BLaER1 treated with 17β-estradiol and CSF1 and Interleukin-3, amounts not matched to agents 10 nM and 100 nM (cell line): ENCODE measurements at regions not wholly inside any gene's neighbourhood (a gene's known extent, or its start where the extent isn't known, plus 50 kb on each side); places are given as distances from the start of the nearest gene placed in this dataset.

Experiments used
- H3K27ac ChIP-seq, 11 experiments: shearing (Covaris generic); formaldehyde crosslinking; 2 replicates each; pipeline ENCODE4 v1.8.1; 2022
- H3K27me3 ChIP-seq, 11 experiments: shearing (Covaris generic); formaldehyde crosslinking; 2 replicates each; pipeline ENCODE4 v1.8.1; 2022
- H3K36me3 ChIP-seq, 11 experiments: shearing (Covaris generic); formaldehyde crosslinking; 2 replicates each; pipeline ENCODE4 v1.8.1; 2022
- H3K4me1 ChIP-seq, 10 experiments: shearing (Covaris generic); formaldehyde crosslinking; 2 replicates each; pipeline ENCODE4 v1.8.1; 2022
- H3K4me2 ChIP-seq, 11 experiments: shearing (Covaris generic); formaldehyde crosslinking; 2 replicates each; pipeline ENCODE4 v1.8.1; 2022
- H3K4me3 ChIP-seq, 10 experiments: shearing (Covaris generic); formaldehyde crosslinking; 2 replicates each; pipeline ENCODE4 v1.8.1; 2022
- H3K9ac ChIP-seq, 11 experiments: shearing (Covaris generic); formaldehyde crosslinking; 2 replicates each; pipeline ENCODE4 v1.8.1; 2022
- H3K9me3 ChIP-seq, 11 experiments: shearing (Covaris generic); formaldehyde crosslinking; replicated peaks in 1 of 11; 2 replicates each; pipeline ENCODE4 v1.8.1; 2022
- H4K20me1 ChIP-seq, 11 experiments: shearing (Covaris generic); formaldehyde crosslinking; 2 replicates each; pipeline ENCODE4 v1.8.1; 2022
- Cebpa-rat ChIP-seq, 11 experiments: shearing (Covaris generic); IDR thresholded peaks; 2 replicates each; pipeline ENCODE4 v1.8.1; 2022

DNA sequence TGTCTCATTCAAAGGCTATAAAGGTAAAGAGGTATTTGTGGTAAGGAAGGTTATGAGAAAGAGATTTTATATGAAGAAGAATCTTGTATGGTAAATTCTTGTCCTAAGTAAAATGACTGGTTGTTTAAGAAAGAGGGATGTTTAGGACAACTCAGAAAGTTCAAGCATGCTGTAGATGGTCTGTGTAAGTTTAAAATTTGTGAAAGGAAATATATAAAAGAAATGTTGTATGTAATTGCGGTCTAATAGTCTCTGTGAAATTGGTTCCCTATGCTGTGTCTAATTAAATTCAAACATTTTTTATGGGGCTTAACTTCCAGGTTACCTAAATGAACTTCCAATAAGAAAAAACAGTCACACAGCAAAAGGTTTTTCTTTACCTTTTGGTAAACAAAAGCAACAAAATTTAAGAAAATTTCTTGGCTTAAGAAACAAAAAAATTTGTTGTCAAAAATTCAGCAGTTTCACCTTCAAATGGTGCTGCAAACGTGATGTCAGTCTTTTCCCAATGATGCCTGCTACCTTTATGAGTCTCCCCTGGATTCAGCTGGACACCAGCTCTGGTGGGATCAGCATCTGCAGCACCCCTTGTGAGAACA is 83.0 kb upstream of the FCN1 start:
- peaks cover 0 to 12% (median 7%) of the 10 kb centered on the region in 10 experiments; a peak in 11 of 20 replicates for H3K4me1 ChIP-seq
- H3K36me3 ChIP-seq: no peaks in the 10 kb centered on the region
- no peak overlapping the region for H3K9ac ChIP-seq
- H3K9me3 ChIP-seq: peaks cover 51 to 77% (median 64%) of the 10 kb centered on the region in 11 experiments
- H3K27me3 ChIP-seq: no peaks in the 10 kb centered on the region; a peak in 1 of 22 replicates
- H4K20me1 ChIP-seq: no peaks in the 10 kb centered on the region
- no peak for TF ChIP-seq Cebpa-rat (IDR thresholded peaks at IDR 0.05)
- H3K27ac ChIP-seq: no peak overlapping the region
- peak overlapping the region in 1 of 10 experiments; percentile 7; a peak in 4 of 20 replicates for H3K4me3 ChIP-seq
- H3K4me2 ChIP-seq: no peak overlapping the region

DNA sequence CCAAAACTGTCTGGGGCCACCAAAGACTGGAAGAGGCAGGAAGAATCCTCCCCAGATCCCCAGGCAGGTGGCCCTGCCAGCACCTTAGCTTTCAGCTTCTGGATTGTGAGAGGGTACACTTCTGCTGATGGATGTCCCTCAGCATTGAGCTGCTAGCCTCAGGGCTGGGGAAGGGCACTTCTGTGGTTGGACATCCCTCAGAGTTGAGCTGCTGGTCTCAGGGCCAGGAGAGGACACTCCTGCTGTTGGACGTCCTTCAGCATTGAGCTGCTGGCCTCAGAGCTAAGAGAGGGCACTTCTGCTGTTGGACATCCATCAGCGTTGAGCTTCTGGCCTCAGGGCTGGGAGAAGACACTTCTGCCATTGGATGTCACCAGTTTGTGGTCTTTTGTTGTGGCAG is 83.8 kb upstream of the FCN1 start:
- Histone ChIP-seq H3K9me3 (peaks cover 51 to 77% (median 64%) of the 10 kb centered on the region in 11 experiments), H3K4me3 (peak overlapping the region in 3 of 10 experiments; percentile 7 to 20 (median 11); a peak in 4 of 20 replicates), H3K4me2 (no peak overlapping the region), H3K27ac (no peak overlapping the region), H3K36me3 (no peaks in the 10 kb centered on the region), H3K27me3 (no peaks in the 10 kb centered on the region; a peak in 1 of 22 replicates), H3K9ac (no peak overlapping the region), H3K4me1 (peaks cover 0 to 12% (median 7%) of the 10 kb centered on the region in 10 experiments; a peak in 11 of 20 replicates), H4K20me1 (no peaks in the 10 kb centered on the region)
- no peak for TF ChIP-seq Cebpa-rat (IDR thresholded peaks at IDR 0.05)

DNA sequence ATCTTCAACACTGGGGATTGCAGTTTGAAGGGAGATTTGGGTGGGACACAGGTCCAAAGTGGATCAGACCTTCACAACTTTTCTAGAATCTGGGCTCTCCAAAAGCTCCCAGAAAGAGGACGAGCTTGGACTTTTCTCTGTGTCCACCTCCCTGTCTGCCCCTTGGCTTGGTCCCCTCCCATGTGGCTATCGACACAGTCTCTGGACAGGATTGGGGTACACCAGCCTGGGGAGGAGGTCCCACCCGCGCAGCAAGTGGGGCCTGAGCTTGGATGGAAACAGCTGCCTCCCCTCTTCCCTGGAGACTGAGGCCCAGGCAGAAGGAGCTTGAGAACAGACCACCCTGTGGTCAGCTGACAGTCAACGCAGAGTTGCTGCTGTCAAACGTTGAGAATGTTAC is 84.6 kb upstream of the FCN1 start:
- no peak for TF ChIP-seq Cebpa-rat (IDR thresholded peaks at IDR 0.05)
- Histone ChIP-seq H3K4me1 (peaks cover 0 to 12% (median 7%) of the 10 kb centered on the region in 10 experiments; a peak in 11 of 20 replicates), H3K27me3 (no peaks in the 10 kb centered on the region; a peak in 1 of 22 replicates), H4K20me1 (no peaks in the 10 kb centered on the region), H3K9ac (no peak overlapping the region), H3K4me2 (peak overlapping the region in 7 of 11 experiments; percentile 3 to 56 (median 39); a peak in 10 of 22 replicates), H3K4me3 (peak overlapping the region in 3 of 10 experiments; percentile 7 to 22 (median 20); a peak in 1 of 20 replicates), H3K36me3 (no peaks in the 10 kb centered on the region), H3K27ac (no peak overlapping the region), H3K9me3 (peaks cover 51 to 71% (median 61%) of the 10 kb centered on the region in 11 experiments)

DNA sequence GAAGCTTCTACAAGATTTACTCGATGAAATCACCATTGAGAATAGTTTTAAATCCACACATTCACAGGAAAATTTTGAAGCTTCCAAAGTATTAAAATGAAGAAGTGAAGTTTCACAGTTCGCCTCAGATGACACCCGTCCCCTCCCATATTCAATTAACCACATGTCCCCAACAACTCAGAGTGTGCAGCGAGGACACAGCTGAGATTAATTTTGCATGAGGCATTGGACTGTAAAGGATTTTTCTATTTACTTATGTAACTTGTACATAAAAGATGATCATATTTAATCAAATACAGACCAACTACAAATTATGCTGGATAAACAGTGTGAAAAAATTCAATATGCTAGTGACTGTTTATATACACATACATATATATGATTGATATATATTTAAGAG is 84.7 kb upstream of the OLFM1 start:
- no peak for TF ChIP-seq Cebpa-rat (IDR thresholded peaks at IDR 0.05)
- Histone ChIP-seq H3K27ac (no peak overlapping the region), H3K27me3 (no peaks in the 10 kb centered on the region; a peak in 1 of 22 replicates), H4K20me1 (no peaks in the 10 kb centered on the region), H3K36me3 (no peaks in the 10 kb centered on the region), H3K9ac (no peak overlapping the region), H3K4me2 (peak overlapping the region in 6 of 11 experiments; percentile 3 to 56 (median 38); a peak in 9 of 22 replicates), H3K4me3 (no peak overlapping the region), H3K9me3 (peaks cover 50 to 67% (median 57%) of the 10 kb centered on the region in 11 experiments), H3K4me1 (peaks cover 0 to 12% (median 7%) of the 10 kb centered on the region in 10 experiments; a peak in 11 of 20 replicates)

GRCh38 chr9:135004772-135005171 is 82.7 kb upstream of the OLFM1 start:
- TF ChIP-seq Cebpa-rat (IDR thresholded peaks at IDR 0.05): no peak
- Histone ChIP-seq H4K20me1 (no peaks in the 10 kb centered on the region), H3K9me3 (peaks cover 30 to 47% (median 37%) of the 10 kb centered on the region in 11 experiments), H3K4me1 (peaks cover 0 to 12% (median 7%) of the 10 kb centered on the region in 10 experiments; a peak in 11 of 20 replicates), H3K36me3 (no peaks in the 10 kb centered on the region), H3K27ac (no peak overlapping the region), H3K9ac (no peak overlapping the region), H3K27me3 (no peaks in the 10 kb centered on the region), H3K4me2 (no peak overlapping the region), H3K4me3 (no peak overlapping the region)

GRCh38 chr9:135006911-135007570 is 80.4 kb upstream of the OLFM1 start:
- TF ChIP-seq Cebpa-rat (IDR thresholded peaks at IDR 0.05): no peak
- no peaks in the 10 kb centered on the region for H3K27me3 ChIP-seq

DNA sequence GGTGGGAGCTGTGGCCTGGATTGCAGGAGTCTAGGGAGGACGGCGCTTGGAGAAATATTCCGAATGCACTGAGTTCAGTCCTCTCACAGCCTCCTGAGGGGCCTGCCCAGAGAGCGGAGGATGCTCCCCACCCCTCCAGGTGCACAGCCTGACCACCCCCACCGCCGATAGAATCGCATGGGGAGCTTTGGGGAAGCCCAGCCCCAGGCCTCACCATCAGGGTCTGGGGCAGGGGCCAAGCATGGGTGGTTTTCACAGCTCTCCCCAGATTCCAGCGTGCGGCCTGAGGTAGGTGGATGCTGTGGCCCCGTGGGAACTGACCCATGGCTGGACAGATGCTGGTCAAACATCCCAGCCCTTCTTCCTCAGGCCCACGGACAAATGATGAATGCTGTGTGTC is 79.9 kb upstream of the OLFM1 start:
- Histone ChIP-seq H3K4me1 (peaks cover 0 to 22% (median 15%) of the 10 kb centered on the region in 10 experiments; a peak in 16 of 20 replicates), H3K27me3 (no peaks in the 10 kb centered on the region)

More at GRCh38 chr9:135006911-135007570, 80.4 kb upstream of the OLFM1 start:
- no peaks in the 10 kb centered on the region for H3K36me3 ChIP-seq
- no peak overlapping the region for H3K4me2 ChIP-seq
- H3K4me1 ChIP-seq: peaks cover 0 to 27% (median 20%) of the 10 kb centered on the region in 10 experiments; a peak in 16 of 20 replicates
- no peak overlapping the region for H3K9ac ChIP-seq
- no peak overlapping the region for H3K27ac ChIP-seq
- H3K9me3 ChIP-seq: peaks cover 8 to 24% (median 14%) of the 10 kb centered on the region in 11 experiments
- no peak overlapping the region for H3K4me3 ChIP-seq
- no peaks in the 10 kb centered on the region; a peak in 1 of 22 replicates for H4K20me1 ChIP-seq

GRCh38 chr9:135008416-135008815 is 79.1 kb upstream of the OLFM1 start:
- Histone ChIP-seq H3K27ac (no peak overlapping the region), H3K4me1 (peaks cover 0 to 18% (median 13%) of the 10 kb centered on the region in 10 experiments; a peak in 16 of 20 replicates), H4K20me1 (no peaks in the 10 kb centered on the region; a peak in 1 of 22 replicates), H3K9me3 (peaks cover 0 to 10% (median 4%) of the 10 kb centered on the region in 11 experiments; a peak in 5 of 22 replicates), H3K27me3 (no peaks in the 10 kb centered on the region), H3K9ac (no peak overlapping the region), H3K4me2 (no peak overlapping the region), H3K4me3 (no peak overlapping the region), H3K36me3 (no peaks in the 10 kb centered on the region)
- TF ChIP-seq Cebpa-rat (IDR thresholded peaks at IDR 0.05): no peak

More for the DNA sequence above, 79.9 kb upstream of the OLFM1 start:
- Histone ChIP-seq H3K4me2 (no peak overlapping the region), H3K27ac (no peak overlapping the region), H3K36me3 (no peaks in the 10 kb centered on the region), H3K4me3 (no peak overlapping the region), H4K20me1 (no peaks in the 10 kb centered on the region; a peak in 1 of 22 replicates), H3K9ac (no peak overlapping the region), H3K9me3 (peaks cover 2 to 19% (median 9%) of the 10 kb centered on the region in 11 experiments; a peak in 20 of 22 replicates)
- TF ChIP-seq Cebpa-rat (IDR thresholded peaks at IDR 0.05): no peak

GRCh38 chr9:135009051-135009560 is 78.4 kb upstream of the OLFM1 start:
- no peak overlapping the region for H3K4me2 ChIP-seq
- H3K36me3 ChIP-seq: no peaks in the 10 kb centered on the region
- no peak for TF ChIP-seq Cebpa-rat (IDR thresholded peaks at IDR 0.05)
- H3K9ac ChIP-seq: no peak overlapping the region
- H3K4me1 ChIP-seq: peaks cover 0 to 18% (median 13%) of the 10 kb centered on the region in 10 experiments; a peak in 16 of 20 replicates
- no peak overlapping the region for H3K4me3 ChIP-seq
- peaks cover 0 to 4% (median under 1%) of the 10 kb centered on the region in 11 experiments; a peak in 3 of 22 replicates for H3K9me3 ChIP-seq
- no peak overlapping the region for H3K27ac ChIP-seq
- H4K20me1 ChIP-seq: no peaks in the 10 kb centered on the region; a peak in 1 of 22 replicates
- H3K27me3 ChIP-seq: no peaks in the 10 kb centered on the region
